CD4-positive, alpha-beta T cell treated with Interleukin-17A for 1 hour (primary cell): ENCODE measurements at regions not wholly inside any gene's neighbourhood (a gene's known extent, or its start where the extent isn't known, plus 50 kb on each side); places are given as distances from the start of the nearest gene placed in this dataset.
"Not testable (repeated sequence)": the region's sequence is repeated elsewhere in the genome, so short reads cannot be mapped to it uniquely, and the experiment has no call there.

Source experiments
- DNase-seq: peaks from one replicate; pipeline ENCODE4 v3.0.0-alpha.2; 2020

DNA sequence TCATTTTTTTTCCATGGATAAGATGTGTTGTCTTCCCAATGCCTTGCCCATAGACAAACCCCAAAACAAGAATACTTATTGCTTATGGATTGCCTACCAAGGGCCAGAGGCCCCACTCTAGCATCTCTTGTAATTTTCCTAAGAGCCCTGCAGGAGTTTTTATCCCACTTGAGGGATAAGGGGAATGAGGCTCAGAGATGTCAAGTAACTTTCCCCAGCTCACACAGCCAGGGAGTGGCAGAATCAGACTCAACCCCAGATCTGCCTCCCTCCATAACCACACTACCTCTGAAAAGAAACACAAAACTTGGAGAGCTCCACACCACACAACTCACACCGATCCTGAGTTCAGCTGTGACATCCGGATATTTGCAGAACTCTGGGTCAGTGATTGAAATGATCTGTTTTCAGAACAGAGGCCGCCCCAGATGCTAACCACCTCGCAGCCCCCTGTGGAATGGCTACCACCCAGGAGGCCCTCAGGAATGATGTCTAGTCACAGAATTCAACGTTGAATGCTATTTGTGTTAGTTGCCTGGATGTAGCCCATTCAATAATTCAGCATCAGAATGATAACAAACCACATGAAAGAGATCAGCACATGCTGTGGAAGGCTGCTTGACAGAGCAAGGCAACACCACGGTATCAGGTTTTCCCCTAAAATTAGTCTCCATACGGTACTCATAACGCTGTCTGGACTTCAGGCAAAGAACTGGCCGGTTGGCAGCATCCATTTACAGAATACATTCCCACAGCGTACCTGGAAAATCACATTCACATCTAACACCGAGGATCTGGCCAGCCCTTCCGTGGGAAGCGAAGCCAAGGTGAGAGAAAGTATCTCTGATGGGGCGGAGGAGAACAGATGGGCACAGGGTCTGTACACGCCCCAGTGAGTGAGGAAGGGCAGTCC lies 231.9 kb downstream of the TOMM20 start:
- DNase-seq, result no peak

GRCh38 chr1:234893725-234894630 lies 234.7 kb downstream of the TOMM20 start:
- no peak for DNase-seq

GRCh38 chr1:234893359-234893724 lies 235.3 kb downstream of the TOMM20 start:
- DNase-seq, result no peak

DNA sequence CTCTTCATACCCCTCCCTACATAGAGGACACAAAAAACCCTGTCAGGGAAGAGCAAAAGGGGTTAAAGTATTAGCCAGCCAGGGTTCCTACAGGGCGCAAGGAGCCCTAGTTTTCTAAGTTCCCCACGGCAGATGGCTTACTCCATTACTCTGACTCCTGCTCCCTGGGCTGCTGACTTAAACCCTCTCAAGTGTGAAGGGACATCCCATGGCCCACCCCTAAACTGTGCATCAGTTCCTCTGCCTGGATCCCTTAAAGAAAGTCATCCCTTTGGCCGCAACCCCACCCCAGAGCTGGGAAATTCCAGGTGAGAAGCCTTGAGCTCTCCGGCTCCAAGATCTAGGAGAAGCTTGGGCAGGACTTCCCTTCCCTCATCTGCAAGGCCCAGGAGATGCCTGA lies 236.0 kb downstream of the TOMM20 start:
- DNase-seq, result no peak

DNA sequence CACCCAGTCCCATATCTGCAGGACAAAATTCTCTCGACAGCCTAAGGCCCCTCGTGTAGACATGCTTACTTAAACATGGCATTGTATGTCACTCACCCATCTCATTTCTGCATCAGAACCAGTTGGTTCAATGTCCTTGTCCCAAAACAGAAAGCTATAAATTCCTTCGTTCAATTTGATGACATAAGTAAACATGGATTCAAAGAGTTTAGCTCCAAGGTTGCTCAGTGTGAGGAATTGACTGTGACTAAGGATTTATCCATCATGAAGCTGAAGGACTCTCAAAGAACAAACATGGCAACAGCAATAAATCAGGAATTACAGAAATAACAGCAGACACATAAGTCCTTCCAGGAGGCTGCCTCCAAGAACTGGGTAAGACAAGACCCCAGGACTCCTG lies 237.2 kb downstream of the TOMM20 start:
- no peak for DNase-seq

DNA sequence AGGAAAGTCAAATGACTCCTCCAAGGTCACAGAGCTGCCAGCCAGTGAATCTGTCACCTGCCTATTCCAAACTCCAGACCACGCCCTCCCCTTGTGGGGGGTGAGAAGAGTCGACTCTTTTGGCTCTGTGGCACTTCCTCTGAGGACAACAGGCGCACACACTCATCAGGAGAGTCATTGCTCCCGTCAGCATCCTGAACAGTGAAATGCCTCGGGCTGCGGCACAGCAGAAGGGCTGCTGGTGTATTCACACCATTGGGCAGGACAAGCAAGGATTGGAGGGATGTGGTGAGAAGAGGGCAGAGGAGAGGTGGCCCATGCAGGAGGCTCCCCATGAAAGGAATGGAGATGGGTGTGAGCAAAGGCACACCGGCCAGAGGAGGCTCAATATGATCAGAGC lies 239.0 kb downstream of the TOMM20 start:
- no peak for DNase-seq

DNA sequence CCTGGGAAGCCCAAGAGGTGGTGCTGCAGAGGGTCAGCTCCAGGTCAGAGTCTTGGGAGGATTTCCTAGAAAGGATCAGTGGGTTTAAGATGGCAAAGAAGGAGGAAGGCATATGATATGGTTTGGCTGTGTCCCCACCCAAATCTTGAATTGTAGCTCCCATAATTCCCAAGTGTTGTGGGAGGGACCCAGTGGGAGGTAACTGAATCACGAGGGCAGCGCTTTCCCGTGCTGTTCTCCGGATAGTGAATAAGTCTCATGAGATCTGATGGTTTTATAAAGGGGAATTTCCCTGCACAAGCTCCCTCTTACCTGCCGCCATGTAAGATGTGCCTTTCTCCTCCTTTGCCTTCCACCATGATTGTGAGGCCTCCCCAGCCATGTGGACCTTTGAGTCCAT lies 240.4 kb downstream of the TOMM20 start:
- DNase-seq, result not testable (repeated sequence)

- no peak for DNase-seq
Observed at GRCh38 chr1:234887016-234887900, 241.4 kb downstream of the TOMM20 start.

- DNase-seq, result no peak
Observed at GRCh38 chr1:234886081-234886984, 242.3 kb downstream of the TOMM20 start.

- no peak for DNase-seq
Observed at GRCh38 chr1:234885601-234886000, 243.0 kb downstream of the TOMM20 start.

DNA sequence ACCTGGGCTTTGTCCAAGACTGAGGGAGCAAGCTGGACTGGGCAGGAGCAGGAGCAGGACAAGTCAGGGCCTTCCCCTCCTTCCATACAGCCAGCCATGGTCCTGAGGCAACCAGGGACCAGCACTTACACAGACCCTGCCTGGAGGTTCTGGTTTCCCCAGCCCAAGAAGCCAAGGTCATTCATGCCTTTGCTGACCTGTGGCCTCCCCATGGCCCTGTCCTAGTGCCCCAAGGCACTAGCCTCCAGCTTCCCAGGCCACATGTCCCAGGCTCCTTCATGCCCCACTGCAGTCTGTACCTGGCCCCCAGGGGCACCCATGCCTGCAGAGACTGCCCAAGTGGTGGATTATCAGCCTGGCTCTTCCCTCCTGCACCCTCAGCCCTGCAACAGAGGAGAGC lies 243.9 kb downstream of the TOMM20 start:
- DNase-seq, result no peak

DNA sequence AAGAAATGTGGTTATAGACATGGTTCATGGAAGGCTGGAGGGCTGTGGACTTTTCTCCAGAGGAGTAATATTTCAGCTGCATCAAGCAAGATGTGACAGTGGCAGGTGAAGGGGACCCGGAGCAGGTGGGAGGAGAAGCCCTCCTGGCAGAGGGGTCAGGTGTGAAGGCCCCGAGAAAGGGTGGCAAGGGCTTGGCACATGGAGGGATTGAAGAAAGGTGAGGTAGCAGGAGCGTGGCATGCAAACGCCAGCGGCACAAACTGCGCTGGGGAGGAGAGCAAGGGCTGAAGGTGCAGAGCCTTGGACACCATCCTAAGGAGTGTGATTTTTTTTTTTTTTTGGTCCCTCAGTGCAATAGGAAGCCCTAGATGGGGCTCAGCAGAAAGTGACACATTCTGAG lies 244.6 kb downstream of the TOMM20 start:
- DNase-seq, result no peak

- no peak for DNase-seq
Observed at GRCh38 chr1:234882898-234883297, 245.7 kb downstream of the TOMM20 start.

DNA sequence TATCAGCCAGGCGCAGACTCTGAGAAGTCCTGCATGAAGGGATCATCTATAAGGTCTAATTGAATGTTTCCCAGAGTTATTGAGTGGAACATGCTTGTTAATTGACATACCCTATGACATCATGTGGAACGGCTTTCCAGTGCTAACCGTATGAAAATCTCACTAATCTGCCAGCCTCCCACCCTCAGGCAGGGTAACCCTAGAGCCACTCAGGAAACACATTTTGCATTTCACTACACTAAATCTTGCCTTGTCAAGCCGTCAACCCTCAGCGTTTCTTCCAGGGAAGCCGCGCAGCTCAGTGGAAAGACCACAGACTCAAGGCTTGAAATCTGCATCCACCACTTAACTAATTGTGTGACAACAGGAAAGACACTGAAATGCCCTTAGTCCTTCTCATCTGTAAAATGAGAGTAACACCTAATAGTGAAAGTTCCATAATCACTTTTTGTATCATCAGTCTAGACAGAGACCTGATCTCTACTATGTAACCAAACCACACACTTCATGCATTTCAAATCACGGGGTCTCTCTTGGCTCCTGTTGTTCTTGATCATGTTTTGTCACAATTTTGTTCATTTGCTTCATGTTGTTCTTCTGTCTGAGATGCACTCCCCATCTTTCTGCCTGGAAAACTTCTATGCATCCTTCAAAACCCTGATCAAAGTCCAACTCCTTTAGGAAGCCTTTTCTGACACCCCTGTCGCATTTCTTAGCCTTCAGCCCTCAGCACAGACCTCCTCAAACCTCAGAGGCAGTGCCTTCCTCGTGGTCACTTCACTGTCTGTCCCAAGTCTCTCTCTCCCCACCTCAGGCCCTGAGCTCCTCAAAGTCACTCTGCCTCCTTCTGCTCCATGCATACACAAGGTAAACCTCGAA lies 246.5 kb downstream of the TOMM20 start:
- no peak for DNase-seq

- DNase-seq, result no peak
Observed at GRCh38 chr1:234879147-234880080, 249.2 kb downstream of the TOMM20 start.

- no peak for DNase-seq
Observed at GRCh38 chr1:234878288-234878687, 250.3 kb downstream of the TOMM20 start.

DNA sequence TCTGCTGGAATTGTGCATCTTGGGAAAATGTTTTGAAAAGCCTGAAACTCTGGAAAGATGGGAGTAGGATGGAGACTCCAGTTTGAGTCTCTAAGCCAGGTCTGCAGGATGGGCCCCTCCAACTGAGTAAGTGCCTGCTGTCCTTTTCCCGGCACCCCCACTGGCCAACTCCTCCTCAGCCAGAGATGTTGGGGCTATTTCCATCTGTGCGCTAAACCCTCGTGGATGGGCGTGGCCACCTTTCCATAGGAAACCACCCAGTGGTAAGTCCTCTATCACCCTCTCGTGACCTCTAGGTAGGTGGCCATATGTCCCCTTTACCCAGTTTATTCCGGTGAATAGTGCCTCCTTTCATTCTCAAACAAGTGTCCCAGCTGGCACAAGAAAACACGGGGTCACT lies 250.9 kb downstream of the TOMM20 start:
- DNase-seq, result no peak

DNA sequence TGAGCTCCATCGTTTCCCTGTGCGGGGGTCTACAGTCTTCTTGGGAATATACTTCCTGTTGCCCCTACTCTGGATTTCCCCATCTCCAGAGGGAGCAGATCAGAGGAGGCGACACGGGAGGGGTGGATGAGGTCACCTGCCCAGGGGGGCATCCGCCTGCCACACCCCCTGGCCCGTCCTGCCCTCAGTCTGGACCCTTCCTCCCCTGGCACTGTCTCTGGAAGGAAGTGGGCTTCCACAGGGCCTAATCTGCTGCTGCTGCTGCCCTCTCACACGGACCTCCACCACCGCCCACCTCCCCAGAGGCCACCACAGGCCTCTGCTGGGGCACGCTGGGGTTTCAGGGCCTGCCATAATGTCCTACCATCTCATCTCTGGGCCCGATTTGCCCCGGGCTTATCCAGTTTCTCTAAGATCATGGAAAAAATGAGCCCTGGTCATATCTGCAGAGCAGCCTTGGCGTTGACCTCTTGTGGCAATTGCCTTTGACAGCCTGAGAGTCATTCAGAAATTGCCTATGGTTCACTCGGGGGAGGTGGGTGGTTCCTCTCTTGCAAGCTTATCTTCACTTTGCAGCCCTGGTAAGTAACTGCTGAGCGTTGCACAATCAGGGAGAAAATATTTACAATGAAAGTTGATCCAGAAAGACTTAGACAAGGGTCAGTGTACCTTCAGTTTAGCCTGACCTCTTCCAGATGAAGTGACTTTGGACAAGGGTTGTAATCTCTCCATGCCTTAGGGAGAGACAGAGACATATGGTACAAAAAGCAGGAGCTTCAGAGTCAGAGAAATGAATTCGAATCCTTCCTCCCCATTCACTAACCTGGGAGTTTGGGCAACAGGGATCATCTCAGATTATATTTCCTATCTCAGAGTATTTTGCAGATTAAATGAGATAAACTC lies 252.4 kb downstream of the TOMM20 start:
- no peak for DNase-seq
